ENCODE measurements at regions not wholly inside any gene's neighbourhood (a gene's known extent, or its start where the extent isn't known, plus 50 kb on each side); places are given as distances from the start of the nearest gene placed in this dataset.

DNA sequence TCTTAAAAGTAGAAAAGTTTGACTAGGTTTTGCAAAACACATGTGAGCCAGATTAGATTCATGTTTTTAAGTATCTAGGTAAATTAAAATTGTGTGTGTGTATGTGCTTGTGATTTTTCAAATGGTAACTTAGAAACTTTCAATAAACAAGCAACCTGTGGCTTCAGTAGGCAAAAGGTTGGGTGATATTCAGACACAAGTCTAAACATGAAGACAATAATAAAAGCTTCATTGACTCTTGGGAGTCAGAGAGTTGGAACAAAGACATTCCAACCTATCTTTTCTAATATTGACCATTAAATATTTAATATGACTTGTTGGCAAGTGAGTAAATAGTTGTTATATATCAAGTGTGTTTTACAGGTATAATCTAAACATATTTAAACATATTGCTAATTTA, 1049.6 kb upstream of the ADGRL4 start:
- peaks cover 0 to 13% (median 4%) of the 10 kb centered on the region in 7 donors for H3K9me3 Mint-ChIP-seq
- H3K36me3 Mint-ChIP-seq: no peaks in the 10 kb centered on the region
- no peaks in the 10 kb centered on the region for H3K27me3 Mint-ChIP-seq
- Histone ChIP-seq H3K4me3 (ENCODE audit: low read depth, low read length) (no peak overlapping the region), H3K36me3 (ENCODE audit: control insufficient read depth, insufficient read depth, low read length) (no peaks in the 10 kb centered on the region), H3K27me3 (ENCODE audit: control insufficient read depth, insufficient read depth, low read length) (no peaks in the 10 kb centered on the region), H3K4me1 (ENCODE audit: control insufficient read depth, insufficient read depth, low read length, poor library complexity, severe bottlenecking) (no peaks in the 10 kb centered on the region), H3K9me3 (ENCODE audit: control insufficient read depth in 2 of 2, low read length in 2 of 2) (peaks cover 0 to 10% of the 10 kb centered on the region in 2 experiments), H3K27ac (ENCODE audit: insufficient read depth, low read length, poor library complexity, severe bottlenecking) (no peak overlapping the region)
- no peak overlapping the region for H3K27ac Mint-ChIP-seq
- H3K4me3 Mint-ChIP-seq: no peak overlapping the region
- ATAC-seq (ENCODE audit: low read depth in 2 of 2): no peak
- no peaks in the 10 kb centered on the region for H3K4me1 Mint-ChIP-seq
- DNase-seq: no peak

- H3K4me3 ChIP-seq (ENCODE audit: low read depth, low read length): no peak overlapping the region
- H3K9me3 ChIP-seq (ENCODE audit: control insufficient read depth in 2 of 2, low read length in 2 of 2): peaks cover 0 to 18% of the 10 kb centered on the region in 2 experiments
- H3K27ac ChIP-seq (ENCODE audit: insufficient read depth, low read length, poor library complexity, severe bottlenecking): no peak overlapping the region
- no peaks in the 10 kb centered on the region for H3K4me1 ChIP-seq (ENCODE audit: control insufficient read depth, insufficient read depth, low read length, poor library complexity, severe bottlenecking)
- H3K27me3 Mint-ChIP-seq: no peaks in the 10 kb centered on the region
- ATAC-seq (ENCODE audit: low read depth in 2 of 2) (no peak), DNase-seq (no peak)
- no peaks in the 10 kb centered on the region for H3K36me3 Mint-ChIP-seq
- no peak overlapping the region for H3K4me3 Mint-ChIP-seq
- H3K27me3 ChIP-seq (ENCODE audit: control insufficient read depth, insufficient read depth, low read length): no peaks in the 10 kb centered on the region
- H3K36me3 ChIP-seq (ENCODE audit: control insufficient read depth, insufficient read depth, low read length): no peaks in the 10 kb centered on the region
- H3K4me1 Mint-ChIP-seq: no peaks in the 10 kb centered on the region
- peaks cover 0 to 18% (median 2%) of the 10 kb centered on the region in 7 donors for H3K9me3 Mint-ChIP-seq
- no peak overlapping the region for H3K27ac Mint-ChIP-seq
Observed at GRCh38 chr1:80054129-80054528, 1047.6 kb upstream of the ADGRL4 start.

- Histone ChIP-seq H3K9me3 (ENCODE audit: control insufficient read depth in 2 of 2, low read length in 2 of 2) (peaks cover 0 to 18% of the 10 kb centered on the region in 2 experiments), H3K36me3 (ENCODE audit: control insufficient read depth, insufficient read depth, low read length) (no peaks in the 10 kb centered on the region), H3K27me3 (ENCODE audit: control insufficient read depth, insufficient read depth, low read length) (no peaks in the 10 kb centered on the region), H3K4me3 (ENCODE audit: low read depth, low read length) (no peak overlapping the region), H3K27ac (ENCODE audit: insufficient read depth, low read length, poor library complexity, severe bottlenecking) (no peak overlapping the region), H3K4me1 (ENCODE audit: control insufficient read depth, insufficient read depth, low read length, poor library complexity, severe bottlenecking) (no peaks in the 10 kb centered on the region)
- Mint-ChIP-seq H3K4me3 (no peak overlapping the region), H3K27ac (no peak overlapping the region), H3K27me3 (no peaks in the 10 kb centered on the region), H3K4me1 (no peaks in the 10 kb centered on the region), H3K36me3 (no peaks in the 10 kb centered on the region), H3K9me3 (peaks cover 0 to 18% (median 2%) of the 10 kb centered on the region in 7 donors)
- DNase-seq (no peak), ATAC-seq (ENCODE audit: low read depth in 2 of 2) (no peak)
Observed at GRCh38 chr1:80053613-80054012, 1047.1 kb upstream of the ADGRL4 start.

GRCh38 chr1:80050523-80050922, 1044.0 kb upstream of the ADGRL4 start:
- no peak for ATAC-seq (ENCODE audit: low read depth in 2 of 2)
- Mint-ChIP-seq H3K36me3 (no peaks in the 10 kb centered on the region), H3K4me1 (no peaks in the 10 kb centered on the region), H3K27ac (no peak overlapping the region), H3K27me3 (no peaks in the 10 kb centered on the region), H3K9me3 (peaks cover 0 to 22% (median 5%) of the 10 kb centered on the region in 7 donors), H3K4me3 (no peak overlapping the region)
- no peaks in the 10 kb centered on the region for H3K4me1 ChIP-seq (ENCODE audit: control insufficient read depth, insufficient read depth, low read length, poor library complexity, severe bottlenecking)
- H3K36me3 ChIP-seq (ENCODE audit: control insufficient read depth, insufficient read depth, low read length): no peaks in the 10 kb centered on the region
- H3K27ac ChIP-seq (ENCODE audit: insufficient read depth, low read length, poor library complexity, severe bottlenecking): no peak overlapping the region
- DNase-seq: no peak
- H3K9me3 ChIP-seq (ENCODE audit: control insufficient read depth in 2 of 2, low read length in 2 of 2): peaks cover 0 to 18% of the 10 kb centered on the region in 2 experiments
- no peak overlapping the region for H3K4me3 ChIP-seq (ENCODE audit: low read depth, low read length)
- H3K27me3 ChIP-seq (ENCODE audit: control insufficient read depth, insufficient read depth, low read length): no peaks in the 10 kb centered on the region

DNA sequence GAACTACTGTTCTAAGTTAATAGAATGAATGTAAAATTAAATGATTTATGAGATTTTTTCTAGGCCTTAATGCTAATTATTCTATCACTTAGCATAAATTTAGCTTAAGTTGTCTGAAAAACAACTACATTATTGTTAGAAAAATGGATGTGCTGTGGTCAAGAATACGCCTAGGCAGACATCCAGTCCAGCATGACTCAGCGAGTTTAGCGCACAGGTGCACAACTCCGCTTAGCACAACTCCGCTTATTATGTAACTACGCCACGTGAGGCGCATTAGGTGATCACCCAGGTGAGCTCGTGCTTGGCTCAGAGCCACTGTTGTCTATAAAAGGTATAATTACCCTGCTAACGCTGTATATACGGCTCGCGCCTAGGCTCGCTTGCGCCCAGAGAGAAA, 1043.6 kb upstream of the ADGRL4 start:
- H3K4me1 ChIP-seq (ENCODE audit: control insufficient read depth, insufficient read depth, low read length, poor library complexity, severe bottlenecking): no peaks in the 10 kb centered on the region
- no peaks in the 10 kb centered on the region for H3K36me3 ChIP-seq (ENCODE audit: control insufficient read depth, insufficient read depth, low read length)
- no peaks in the 10 kb centered on the region for H3K36me3 Mint-ChIP-seq
- peaks cover 0 to 18% of the 10 kb centered on the region in 2 experiments for H3K9me3 ChIP-seq (ENCODE audit: control insufficient read depth in 2 of 2, low read length in 2 of 2)
- H3K27ac ChIP-seq (ENCODE audit: insufficient read depth, low read length, poor library complexity, severe bottlenecking): no peak overlapping the region
- ATAC-seq (ENCODE audit: low read depth in 2 of 2): no peak
- no peaks in the 10 kb centered on the region for H3K4me1 Mint-ChIP-seq
- H3K9me3 Mint-ChIP-seq: peaks cover 0 to 22% (median 5%) of the 10 kb centered on the region in 7 donors
- H3K27ac Mint-ChIP-seq: no peak overlapping the region
- H3K4me3 Mint-ChIP-seq: no peak overlapping the region
- no peak for DNase-seq
- no peaks in the 10 kb centered on the region for H3K27me3 Mint-ChIP-seq
- H3K4me3 ChIP-seq (ENCODE audit: low read depth, low read length): no peak overlapping the region
- H3K27me3 ChIP-seq (ENCODE audit: control insufficient read depth, insufficient read depth, low read length): no peaks in the 10 kb centered on the region

- no peak for ATAC-seq (ENCODE audit: low read depth in 2 of 2)
- no peaks in the 10 kb centered on the region for H3K4me1 Mint-ChIP-seq
- H3K27me3 Mint-ChIP-seq: no peaks in the 10 kb centered on the region
- H3K9me3 Mint-ChIP-seq: peaks cover 0 to 16% (median 5%) of the 10 kb centered on the region in 7 donors
- peaks cover 0 to 18% of the 10 kb centered on the region in 2 experiments for H3K9me3 ChIP-seq (ENCODE audit: control insufficient read depth in 2 of 2, low read length in 2 of 2)
- no peaks in the 10 kb centered on the region for H3K36me3 Mint-ChIP-seq
- H3K27ac Mint-ChIP-seq: no peak overlapping the region
- H3K36me3 ChIP-seq (ENCODE audit: control insufficient read depth, insufficient read depth, low read length): no peaks in the 10 kb centered on the region
- no peaks in the 10 kb centered on the region for H3K27me3 ChIP-seq (ENCODE audit: control insufficient read depth, insufficient read depth, low read length)
- no peak overlapping the region for H3K27ac ChIP-seq (ENCODE audit: insufficient read depth, low read length, poor library complexity, severe bottlenecking)
- H3K4me1 ChIP-seq (ENCODE audit: control insufficient read depth, insufficient read depth, low read length, poor library complexity, severe bottlenecking): no peaks in the 10 kb centered on the region
- H3K4me3 ChIP-seq (ENCODE audit: low read depth, low read length): no peak overlapping the region
- no peak overlapping the region for H3K4me3 Mint-ChIP-seq
- no peak for DNase-seq
Observed at GRCh38 chr1:80048716-80049115, 1042.2 kb upstream of the ADGRL4 start.

DNA sequence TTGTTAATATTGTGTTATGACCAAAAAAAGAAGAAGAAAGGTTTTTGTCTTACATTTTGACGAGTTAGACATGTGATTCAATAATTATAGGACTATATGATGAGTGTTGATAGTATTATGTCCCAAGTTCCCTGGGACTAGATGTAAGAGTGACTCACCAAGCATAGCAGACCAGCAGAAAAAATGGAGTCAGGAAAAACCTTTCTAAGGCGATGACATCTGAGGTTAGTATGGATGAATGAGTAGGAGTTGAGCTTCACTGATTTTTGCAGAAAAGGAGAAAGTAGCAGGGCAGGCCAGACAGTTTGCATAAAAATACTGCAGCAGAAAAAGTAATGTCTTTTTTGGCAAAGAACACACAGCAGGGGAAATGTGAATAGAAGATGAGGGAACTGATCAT, 1041.3 kb upstream of the ADGRL4 start:
- H3K4me1 ChIP-seq (ENCODE audit: control insufficient read depth, insufficient read depth, low read length, poor library complexity, severe bottlenecking): no peaks in the 10 kb centered on the region
- H3K4me1 Mint-ChIP-seq: no peaks in the 10 kb centered on the region
- H3K36me3 ChIP-seq (ENCODE audit: control insufficient read depth, insufficient read depth, low read length): no peaks in the 10 kb centered on the region
- H3K27me3 Mint-ChIP-seq: no peaks in the 10 kb centered on the region
- peaks cover 0 to 17% (median 5%) of the 10 kb centered on the region in 7 donors for H3K9me3 Mint-ChIP-seq
- H3K27ac ChIP-seq (ENCODE audit: insufficient read depth, low read length, poor library complexity, severe bottlenecking): no peak overlapping the region
- DNase-seq (no peak), ATAC-seq (ENCODE audit: low read depth in 2 of 2) (no peak)
- no peak overlapping the region for H3K4me3 Mint-ChIP-seq
- no peak overlapping the region for H3K27ac Mint-ChIP-seq
- H3K4me3 ChIP-seq (ENCODE audit: low read depth, low read length): no peak overlapping the region
- H3K36me3 Mint-ChIP-seq: no peaks in the 10 kb centered on the region
- no peaks in the 10 kb centered on the region for H3K27me3 ChIP-seq (ENCODE audit: control insufficient read depth, insufficient read depth, low read length)
- H3K9me3 ChIP-seq (ENCODE audit: control insufficient read depth in 2 of 2, low read length in 2 of 2): peaks cover 0 to 18% of the 10 kb centered on the region in 2 experiments

- H3K27me3 ChIP-seq (ENCODE audit: control insufficient read depth, insufficient read depth, low read length): no peaks in the 10 kb centered on the region
- no peaks in the 10 kb centered on the region for H3K27me3 Mint-ChIP-seq
- ATAC-seq (ENCODE audit: low read depth in 2 of 2) (no peak), DNase-seq (no peak)
- no peak overlapping the region for H3K27ac ChIP-seq (ENCODE audit: insufficient read depth, low read length, poor library complexity, severe bottlenecking)
- no peaks in the 10 kb centered on the region for H3K36me3 Mint-ChIP-seq
- H3K9me3 Mint-ChIP-seq: peaks cover 4 to 19% (median 9%) of the 10 kb centered on the region in 7 donors
- H3K4me3 Mint-ChIP-seq: no peak overlapping the region
- H3K4me1 ChIP-seq (ENCODE audit: control insufficient read depth, insufficient read depth, low read length, poor library complexity, severe bottlenecking): no peaks in the 10 kb centered on the region
- H3K4me3 ChIP-seq (ENCODE audit: low read depth, low read length): no peak overlapping the region
- H3K4me1 Mint-ChIP-seq: no peaks in the 10 kb centered on the region
- no peak overlapping the region for H3K27ac Mint-ChIP-seq
- H3K9me3 ChIP-seq (ENCODE audit: control insufficient read depth in 2 of 2, low read length in 2 of 2): no peaks in the 10 kb centered on the region
- H3K36me3 ChIP-seq (ENCODE audit: control insufficient read depth, insufficient read depth, low read length): no peaks in the 10 kb centered on the region
Observed at GRCh38 chr1:80044662-80045061, 1038.1 kb upstream of the ADGRL4 start.
